NCI-H2081 (cell line): ENCODE measurements at regions not wholly inside any gene's neighbourhood (a gene's known extent, or its start where the extent isn't known, plus 50 kb on each side); places are given as distances from the start of the nearest gene placed in this dataset.
"Not testable (repeated sequence)": the region's sequence is repeated elsewhere in the genome, so short reads cannot be mapped to it uniquely, and the experiment has no call there.

Experiments used
- DNase-seq, 2 experiments: peaks; one replicate each; lab custom pipeline; 2025; lab: John Stamatoyannopoulos, UW

DNA sequence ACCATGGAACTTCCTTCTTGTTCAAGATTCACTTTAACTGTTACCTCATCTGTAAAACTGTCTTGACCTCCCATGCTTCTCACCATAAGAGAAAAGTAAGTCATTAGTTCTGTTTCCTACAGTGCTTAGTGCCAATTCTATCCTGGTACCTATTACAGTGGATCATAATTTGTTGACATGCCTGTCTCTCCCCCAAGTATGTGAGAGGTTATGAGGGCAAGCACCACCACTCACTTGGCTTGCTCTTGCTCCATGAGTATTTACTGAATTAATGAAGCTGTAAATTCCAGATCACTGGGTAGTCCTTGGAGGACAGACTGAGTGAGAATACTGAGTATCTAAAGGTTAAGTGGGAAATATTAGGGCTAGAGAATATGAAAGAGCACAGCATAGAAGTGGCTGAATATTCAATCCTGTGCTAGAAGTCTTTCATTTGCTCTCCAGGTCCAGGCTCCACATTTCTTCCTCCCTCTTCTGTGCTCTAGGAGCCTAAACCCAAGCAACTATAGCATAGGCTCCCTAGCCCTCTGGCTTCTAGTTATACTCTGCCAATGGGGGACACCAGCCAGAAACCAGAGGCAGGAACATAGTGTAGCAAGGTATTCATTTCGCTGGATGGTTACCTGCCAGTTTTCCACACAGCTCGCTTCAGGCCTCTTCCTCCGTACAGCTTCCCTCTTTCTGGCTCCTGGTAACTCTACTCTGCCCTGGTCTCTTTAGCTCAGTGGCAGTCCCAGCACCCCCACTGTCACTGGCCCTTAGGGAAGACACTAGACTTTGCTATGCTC lies 118.2 kb upstream of the SLC5A12 start:
- DNase-seq, result no peak

DNA sequence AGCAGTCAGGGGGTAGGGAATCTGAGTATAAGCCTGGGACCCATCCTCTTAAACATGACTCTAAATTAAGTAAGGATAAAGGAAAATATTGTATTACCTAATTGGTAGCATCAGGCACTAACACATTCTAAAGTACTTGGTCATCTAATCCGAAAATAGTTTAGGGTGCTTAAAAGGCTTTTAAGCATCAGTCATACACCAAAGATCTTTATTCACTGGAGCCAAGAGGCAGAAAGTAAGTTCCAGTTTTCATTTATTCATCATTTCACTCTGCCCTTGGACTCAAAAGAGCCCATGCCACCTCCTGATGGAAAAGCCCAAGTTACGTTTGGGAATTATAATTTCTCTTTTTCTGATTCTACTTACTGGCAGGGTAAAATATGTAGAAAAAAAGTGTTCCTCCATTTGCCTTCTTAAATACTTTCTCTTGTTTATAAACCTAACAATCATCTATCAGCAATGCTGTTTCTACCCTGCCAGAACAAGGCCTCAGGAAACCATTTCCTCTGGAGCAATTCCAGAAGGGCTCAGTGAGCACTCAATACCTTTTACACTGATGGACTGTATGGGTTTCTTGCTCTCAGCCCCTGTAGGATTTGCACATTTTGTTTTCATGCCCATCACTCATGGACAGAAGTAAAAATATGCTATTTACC lies 120.1 kb upstream of the SLC5A12 start:
- DNase-seq, result no peak

DNA sequence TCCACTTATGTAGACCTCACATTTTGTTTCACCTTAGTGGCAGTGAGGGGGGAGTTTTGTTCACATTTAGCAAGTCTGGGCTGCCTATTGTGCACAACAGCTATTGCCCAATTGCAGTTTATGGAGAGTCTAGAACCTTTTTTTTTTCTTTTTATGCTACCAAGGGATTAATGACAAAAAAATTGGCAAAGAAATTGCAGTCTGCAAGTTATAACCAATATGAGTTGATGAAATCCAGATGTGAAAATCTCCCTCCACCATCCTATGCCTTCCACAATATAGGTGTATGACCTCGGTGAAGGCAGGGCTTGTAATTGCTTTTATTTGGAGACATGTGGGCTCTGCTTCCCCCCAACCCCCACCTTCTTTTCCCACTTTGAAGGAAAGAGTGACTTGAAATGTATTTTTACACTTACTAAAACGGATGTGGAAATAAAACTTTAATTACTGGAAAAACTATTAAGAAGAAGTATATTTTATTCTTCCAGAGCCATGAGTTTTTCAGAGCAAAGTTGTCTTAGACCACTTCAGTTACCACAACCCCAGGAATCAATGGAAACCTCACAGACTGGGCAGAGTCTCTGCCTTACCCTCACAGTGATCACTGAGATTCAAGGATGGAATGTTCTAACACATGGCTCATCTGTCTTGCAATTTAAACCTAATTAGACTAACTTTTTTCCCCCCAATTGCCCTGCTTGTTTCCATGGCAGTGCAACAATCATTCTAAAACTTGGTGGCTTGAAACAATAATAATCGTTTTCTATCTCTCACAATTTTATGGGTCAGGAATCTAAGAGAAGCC lies 120.8 kb upstream of the SLC5A12 start:
- DNase-seq, result no peak

DNA sequence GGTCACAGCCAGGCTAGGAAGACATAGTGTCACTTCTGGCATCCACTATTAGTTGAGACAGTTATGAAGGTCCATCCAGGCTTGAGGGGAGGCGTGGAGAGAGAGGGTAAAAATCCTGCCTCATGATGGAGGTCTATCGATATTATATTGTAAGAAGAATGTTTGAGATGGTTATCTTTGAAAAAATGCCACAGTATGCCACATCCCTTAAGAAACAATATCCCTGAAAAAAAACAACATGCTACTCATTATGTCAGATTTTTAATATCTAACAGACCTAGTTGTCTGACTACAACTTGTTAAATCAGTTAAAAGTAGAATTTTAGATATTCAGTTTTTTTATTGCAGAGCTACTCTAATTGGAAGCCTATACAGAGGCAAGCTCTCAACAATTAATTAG lies 121.7 kb upstream of the SLC5A12 start:
- no peak for DNase-seq

DNA sequence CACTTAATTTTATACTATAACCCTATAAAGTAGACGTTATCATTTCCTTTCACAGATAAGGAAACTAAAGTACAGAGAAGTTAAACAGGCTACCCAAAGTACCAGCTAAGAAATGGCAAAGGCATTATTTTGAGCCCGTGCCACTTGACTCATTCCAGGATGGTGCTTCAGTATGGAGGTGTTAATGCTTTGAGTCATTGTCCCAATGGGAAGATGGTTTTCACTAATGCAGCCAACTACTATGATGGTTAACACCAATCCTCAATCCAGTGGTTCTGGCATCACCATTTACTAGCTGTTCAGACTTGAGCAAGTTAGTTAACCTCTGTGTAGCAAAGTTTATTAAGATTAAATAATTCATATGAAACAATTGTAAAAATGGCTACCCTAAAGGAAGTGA lies 123.1 kb upstream of the SLC5A12 start:
- no peak for DNase-seq

DNA sequence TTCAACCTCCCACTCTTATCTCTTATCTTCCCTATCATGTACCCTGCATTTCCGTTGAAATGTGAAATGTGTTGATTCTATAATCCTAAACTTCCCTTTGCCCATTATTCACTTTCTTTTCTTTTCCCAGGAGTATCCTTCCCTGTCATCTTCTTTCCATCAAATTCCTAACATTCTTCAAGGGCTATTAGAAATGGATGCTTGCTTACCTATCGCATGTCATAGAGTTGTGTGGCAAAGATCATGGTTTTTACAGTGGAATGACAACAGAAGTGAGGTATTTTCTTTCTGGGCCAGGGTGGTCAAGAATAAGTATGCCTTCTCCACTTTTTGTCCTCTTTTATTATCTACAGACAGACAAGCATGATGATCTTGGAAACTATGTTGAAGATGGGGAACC lies 124.4 kb upstream of the SLC5A12 start:
- no peak for DNase-seq

DNA sequence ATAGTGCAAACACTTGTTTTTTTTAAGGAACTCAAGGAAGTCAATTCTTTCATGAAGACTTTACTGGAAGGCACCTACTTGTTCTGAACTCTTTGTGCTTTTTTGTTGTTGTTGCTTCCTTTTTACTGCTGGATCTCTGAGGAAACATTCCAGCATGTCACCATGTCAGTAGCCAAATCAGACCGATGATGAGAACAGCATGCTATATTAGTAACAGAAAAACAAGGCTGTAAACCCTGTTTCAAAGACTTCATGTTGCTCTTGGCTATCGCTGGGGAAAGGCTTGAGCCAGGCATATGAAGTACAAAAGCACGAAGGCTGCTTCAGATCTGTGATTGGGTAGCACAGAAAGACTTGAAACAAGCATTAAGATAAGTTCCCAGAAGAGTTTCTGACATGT lies 125.6 kb upstream of the SLC5A12 start:
- no peak for DNase-seq

DNA sequence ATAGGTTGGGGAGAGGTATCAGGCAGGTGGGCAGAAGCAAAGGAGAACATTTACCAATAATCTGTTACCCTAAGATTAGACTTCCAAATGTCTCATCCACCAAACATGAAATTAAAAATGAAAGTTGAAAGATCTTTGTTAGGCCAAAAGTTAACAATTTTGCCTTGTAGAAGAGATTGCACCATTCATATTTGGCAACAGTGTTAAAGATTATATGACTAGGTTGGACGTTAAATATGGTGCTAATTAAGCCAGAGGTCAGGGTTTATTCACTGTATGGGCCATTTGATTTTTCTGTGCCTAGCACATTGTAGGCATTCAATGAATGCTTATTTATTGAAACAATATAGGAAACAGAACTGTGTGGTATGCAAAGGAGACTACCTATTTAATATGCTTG lies 126.1 kb upstream of the SLC5A12 start:
- DNase-seq, result no peak

DNA sequence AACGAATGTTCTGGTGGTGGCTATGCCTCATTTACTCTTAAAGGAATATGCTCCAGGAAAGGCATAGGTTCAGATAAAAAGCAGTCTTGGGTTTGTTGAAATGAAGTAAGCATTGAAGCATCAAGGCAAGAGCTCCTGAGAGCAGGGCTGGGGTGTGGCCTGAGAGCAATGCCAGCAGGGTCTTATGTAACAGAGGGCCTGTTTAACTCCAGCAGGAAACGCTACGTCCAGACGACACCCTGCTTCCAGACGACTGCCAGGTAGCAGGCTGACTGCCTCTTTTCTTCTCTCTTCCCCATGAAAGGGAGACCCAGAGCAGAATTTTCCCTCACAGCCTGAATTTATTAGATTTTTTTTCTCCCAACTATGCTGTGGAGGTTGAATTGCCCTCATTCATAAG lies 127.2 kb upstream of the SLC5A12 start:
- DNase-seq, result no peak

DNA sequence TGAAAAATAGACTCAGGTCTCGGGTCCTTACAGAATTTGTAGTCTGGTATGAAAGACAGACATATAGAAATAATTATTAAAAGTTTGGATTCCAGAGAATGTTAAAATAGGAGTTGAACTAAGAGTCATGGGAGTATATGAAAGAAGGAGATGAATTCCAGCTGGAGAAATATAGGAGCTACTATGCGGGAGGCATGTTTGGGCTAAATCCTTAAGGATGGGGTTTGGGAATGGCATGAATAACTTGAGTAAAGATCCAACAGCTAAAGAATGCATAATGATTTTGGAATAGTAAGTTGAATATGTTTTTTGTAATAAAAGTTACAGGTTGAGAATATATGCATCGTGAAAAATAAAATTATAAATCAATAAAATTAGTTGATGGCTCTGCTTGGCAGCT lies 129.4 kb upstream of the SLC5A12 start:
- DNase-seq, result no peak

DNA sequence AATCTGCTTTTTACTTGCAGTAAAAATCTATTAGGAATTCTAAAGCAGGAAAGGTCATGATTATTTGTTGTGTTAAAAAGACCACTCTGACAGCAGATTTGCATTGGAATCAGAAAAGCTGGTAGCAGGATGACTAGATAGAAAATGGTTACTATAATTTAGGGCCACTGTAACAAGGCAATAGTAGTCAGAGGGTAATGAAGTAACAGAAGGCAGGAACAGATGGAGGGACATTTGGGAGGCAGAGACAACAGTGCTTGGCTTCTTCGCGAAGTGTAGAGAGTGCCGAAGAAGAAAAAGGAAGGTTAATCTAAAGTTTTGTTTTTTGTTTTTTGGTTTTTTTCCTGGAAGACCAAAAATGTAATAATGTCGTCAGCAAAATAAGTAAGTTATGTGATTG lies 129.8 kb upstream of the SLC5A12 start:
- DNase-seq, result no peak

DNA sequence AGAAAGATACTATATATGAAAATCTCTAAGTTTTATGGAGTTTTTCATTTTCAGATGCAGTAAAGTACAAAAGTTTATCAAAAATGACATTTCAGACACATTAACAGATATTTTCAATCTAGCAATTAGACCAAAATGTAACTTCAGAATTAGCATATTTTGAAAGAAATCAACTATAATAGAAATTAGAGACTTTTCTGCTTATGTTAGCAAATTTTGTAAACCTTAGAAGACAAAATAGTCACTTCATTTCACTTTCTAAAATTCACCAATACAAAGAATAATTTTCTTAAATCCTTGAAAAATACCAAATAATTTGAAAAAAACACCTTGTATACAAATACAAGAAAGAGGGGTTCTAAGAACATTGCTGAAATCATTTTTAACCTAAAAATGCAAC lies 135.8 kb upstream of the FIBIN start:
- no peak for DNase-seq

DNA sequence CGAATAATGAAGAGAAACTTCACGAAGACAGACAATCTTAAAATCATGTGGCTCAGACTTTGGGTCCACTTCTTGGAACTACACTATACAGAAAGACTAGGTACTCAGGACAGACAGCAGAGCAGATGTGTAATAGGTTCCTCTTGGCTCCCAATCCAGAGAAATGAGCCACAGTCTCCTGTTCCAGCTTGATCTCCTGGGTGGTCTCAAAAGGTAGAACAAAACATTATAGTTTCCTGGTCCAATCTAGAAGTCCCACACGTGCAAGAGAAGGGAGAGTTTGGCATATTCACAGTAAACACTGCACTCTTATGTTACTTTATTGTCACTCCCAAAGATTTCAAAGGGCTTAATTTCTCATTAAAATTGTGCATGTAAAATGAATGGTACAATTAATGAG lies 134.5 kb upstream of the FIBIN start:
- DNase-seq, result no peak

DNA sequence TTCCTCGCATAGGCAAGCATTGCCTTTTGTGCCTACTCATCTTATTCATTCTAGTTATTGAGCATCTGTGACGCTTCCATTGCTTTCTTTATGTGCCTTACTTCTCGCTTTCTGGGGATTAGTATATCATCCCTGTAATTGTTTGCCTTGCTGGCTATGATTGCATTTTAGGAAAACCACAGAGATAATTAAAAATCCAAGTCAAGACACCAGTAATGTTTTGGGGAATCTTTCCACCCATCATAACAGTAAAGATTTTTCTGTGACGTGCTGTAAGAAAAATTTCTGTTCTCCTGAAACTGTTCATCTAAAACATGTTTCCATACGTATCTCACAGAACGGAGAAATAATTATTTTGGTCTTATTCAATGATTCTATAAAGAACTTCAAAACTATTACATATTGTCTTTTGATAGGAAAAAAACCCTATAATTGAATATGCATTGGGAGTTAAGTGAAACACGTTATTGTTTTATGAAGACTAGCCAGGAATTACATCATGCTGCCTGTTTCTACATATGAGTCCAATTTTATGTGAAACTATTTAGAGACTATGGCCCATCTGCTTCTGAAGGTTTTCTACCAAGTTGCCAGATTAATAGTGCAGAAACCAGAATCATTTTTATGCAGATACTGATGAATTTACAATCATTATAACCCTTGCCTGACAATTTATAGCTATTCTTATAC lies 133.7 kb upstream of the FIBIN start:
- DNase-seq, result no peak

DNA sequence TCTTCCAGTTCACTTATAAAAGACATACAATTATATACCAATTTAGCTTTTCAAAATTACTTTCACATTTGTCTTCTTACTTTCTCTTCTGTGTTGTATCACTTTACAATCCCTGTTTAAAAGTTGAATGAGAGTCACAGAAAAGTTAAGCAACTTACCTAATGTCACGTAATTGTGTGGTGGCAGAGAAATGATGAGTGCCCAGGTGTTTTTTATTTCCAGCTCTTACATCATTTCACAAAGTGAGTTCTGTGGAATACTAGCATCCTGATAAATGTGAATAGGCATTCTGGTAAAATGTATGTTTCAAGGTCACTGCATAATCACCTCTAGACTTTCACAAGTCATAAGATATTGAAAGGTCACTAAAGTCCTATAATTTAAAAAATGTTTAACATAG lies 133.0 kb upstream of the FIBIN start:
- DNase-seq, result no peak

DNA sequence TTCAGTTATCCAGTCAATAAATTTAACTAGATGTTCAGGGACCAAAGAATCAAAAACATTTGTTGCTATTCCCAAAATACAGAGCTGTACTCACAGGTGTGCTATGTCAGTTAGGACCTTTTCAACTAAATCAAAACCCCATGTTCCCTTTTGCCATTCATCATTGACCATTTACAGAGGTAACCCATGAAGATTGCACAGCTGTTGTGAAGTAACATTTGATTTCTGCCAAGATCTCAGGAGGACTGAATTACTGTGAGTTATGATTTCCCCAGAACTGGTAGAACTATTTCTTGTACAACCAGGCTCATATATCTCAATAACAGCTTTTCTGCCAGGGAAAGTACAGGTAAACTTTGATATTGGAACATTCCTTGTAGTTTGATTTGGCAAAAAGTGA lies 131.1 kb upstream of the FIBIN start:
- DNase-seq, result no peak

DNA sequence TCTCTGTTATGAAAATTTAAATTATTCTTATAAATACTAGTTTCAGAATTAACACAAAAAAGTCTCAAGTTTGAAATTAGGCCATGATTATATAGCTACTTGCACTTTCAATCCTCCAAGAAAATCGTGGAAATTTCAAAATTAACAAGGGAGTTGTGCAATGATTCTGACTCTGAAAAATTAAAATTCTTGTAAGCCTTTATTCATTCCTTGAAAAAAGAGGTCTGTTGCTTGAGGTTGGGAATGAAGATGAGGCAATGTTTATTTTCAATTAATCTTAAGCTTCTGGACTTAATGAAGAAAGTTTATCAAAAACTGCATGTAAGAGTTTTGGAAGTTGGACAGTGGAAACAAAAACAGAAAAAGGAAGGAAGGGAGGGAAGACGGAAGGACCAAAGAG lies 128.2 kb upstream of the FIBIN start:
- DNase-seq, result no peak

DNA sequence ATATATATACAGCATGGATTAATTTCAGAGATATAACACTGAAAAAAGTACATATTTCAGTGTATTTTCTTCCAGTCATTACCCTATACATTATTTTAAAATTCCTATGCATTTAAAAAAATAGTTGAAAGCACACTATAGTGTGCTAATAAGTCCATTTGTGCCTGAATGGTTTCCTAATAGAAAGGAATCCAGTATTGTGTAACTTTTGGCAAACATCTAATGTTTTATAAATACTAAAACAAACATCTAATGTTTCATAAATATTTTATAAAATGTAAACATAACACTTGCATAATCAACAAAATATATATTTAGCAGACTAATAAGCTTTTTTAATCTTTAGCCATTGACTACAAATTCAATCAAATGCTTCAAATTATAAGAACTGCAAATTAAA lies 126.6 kb upstream of the FIBIN start:
- DNase-seq, result no peak

DNA sequence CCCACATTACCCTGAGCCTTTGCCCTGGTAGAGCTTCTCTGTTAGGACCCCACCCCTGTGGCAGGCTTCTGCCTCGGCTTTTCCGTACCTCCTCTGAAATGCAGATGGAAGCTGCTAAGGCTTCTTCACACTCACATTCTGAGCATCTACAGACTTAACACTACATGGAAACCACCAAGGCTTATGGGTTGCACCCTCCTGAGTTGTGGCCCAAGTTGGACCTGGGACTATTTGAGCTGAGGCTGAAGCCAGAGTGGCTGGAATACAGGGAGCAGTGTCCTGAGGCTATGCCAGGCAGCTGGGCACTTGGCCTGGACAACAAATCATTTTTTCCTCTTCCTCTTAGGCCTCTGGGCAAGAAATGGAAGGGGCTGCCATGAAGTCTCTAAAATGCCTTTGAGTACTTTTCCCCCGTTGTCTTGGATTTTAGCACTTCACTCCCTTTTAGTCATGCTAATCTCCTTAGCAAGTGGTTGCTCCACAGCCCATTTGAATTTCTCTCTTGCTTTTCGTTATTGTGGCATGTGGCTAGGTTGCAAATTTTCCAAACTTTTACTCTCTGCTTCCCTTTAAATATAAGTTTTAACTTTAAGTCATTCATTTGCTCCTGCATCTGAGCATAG lies 114.8 kb upstream of the FIBIN start:
- DNase-seq, result no peak

DNA sequence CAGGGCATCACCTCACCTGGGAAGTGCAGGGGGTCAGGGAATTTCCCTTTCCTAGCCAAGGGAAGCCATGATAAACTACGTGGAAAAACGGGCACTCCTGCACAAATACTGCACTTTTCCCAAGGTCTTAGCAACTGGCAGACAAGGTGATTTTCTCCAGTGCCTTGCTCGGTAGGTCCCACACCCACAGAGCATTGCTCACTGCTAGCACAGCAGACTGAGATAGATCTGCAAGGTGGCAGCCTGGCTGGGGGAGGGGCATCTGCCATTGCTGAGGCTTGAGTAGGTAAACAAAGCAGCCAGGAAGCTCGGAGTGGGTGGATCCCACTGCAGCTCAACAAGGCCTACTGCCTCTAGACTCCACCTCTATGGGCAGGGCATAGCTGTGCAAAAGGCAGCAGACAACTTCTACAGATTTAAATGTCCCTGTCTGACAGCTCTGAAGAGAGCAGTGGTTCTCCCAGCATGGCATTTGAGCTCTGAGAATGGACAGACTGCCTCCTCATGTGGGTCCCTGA lies 111.5 kb upstream of the FIBIN start:
- not testable (repeated sequence) for DNase-seq

DNA sequence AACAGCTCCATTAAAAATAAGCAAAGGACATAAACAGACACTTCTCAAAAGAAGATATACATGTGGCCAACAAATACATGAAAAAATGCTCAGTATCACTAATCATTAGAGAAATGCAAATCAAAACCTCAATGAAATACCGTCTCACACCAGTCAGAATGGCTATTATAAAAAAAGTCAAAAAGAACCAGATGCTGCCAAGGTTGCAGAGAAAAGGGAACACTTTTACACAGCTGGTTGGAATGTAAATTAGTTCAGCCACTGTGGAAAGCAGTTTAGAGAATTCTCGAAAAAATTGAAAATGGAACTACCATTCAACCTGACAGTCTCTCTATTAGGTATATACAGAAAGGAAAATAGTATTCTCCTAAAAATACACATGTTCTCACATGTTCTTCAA lies 102.4 kb upstream of the FIBIN start:
- DNase-seq, result no peak

DNA sequence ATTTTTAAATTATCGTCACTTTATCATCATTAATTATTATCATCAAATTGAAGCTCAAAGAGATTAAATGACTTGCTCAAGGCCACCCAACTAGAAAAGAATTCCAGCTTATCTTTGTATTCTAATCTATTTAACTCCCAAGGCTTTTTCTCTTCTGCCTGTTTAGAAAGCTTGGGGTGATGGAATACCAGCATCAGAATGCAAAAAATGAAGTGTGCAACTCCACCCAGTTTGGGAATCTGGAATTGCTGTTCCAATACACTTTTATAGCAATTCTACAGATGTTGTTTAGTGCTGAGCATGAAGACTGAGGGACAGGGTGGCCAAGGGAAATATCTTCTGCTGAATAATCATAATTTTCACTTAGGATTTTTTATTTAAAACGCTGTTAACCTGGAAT lies 97.2 kb upstream of the FIBIN start:
- no peak for DNase-seq
